ENCODE measurements at regions not wholly inside any gene's neighbourhood (a gene's known extent, or its start where the extent isn't known, plus 50 kb on each side); places are given as distances from the start of the nearest gene placed in this dataset.
A peak's percentile ranks its signal among the peaks of the same experiment; 100 is the strongest.
"Not testable (repeated sequence)": the region's sequence is repeated elsewhere in the genome, so short reads cannot be mapped to it uniquely, and the experiment has no call there.

DNA sequence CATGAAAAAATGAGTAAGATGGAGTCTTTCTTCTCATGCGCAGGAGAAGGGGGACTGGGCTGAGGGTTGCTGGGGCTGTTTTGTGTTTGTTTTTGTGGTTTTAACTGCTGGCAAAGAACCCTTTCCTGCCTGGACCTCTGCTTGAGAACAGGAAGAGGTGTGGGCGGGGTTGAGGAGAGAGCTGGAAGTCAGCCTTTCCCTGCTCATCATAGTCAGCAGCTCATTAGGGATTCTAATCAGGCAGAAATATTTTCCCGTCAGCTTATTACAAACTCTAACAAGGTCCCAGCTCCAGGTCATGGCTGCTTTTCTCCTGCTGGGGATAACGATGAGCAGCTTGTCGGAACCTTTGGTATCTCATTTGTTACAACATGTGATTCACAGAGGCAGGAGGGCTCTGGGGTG lies 185.0 kb upstream of the NRXN3 start:
- DNase-seq: no peak

DNA sequence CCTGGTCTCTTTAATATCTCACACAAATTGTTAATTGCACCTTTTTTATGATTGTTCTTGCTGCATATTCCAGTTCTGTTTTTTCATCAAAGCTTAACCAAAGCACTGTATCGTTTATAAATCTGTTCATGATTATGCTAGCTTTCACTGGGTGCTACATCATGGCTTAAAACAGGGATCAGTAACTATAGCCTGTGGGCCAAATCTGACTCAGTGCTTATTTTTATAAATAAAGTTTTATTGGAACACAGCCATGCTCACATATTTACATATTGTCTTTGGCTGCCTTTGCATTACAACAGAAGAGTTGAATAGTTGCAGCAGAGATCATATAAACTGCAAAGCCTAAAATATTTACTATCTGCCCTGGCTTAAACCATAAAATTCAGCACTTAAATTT lies 183.4 kb upstream of the NRXN3 start:
- no peak for DNase-seq

DNA sequence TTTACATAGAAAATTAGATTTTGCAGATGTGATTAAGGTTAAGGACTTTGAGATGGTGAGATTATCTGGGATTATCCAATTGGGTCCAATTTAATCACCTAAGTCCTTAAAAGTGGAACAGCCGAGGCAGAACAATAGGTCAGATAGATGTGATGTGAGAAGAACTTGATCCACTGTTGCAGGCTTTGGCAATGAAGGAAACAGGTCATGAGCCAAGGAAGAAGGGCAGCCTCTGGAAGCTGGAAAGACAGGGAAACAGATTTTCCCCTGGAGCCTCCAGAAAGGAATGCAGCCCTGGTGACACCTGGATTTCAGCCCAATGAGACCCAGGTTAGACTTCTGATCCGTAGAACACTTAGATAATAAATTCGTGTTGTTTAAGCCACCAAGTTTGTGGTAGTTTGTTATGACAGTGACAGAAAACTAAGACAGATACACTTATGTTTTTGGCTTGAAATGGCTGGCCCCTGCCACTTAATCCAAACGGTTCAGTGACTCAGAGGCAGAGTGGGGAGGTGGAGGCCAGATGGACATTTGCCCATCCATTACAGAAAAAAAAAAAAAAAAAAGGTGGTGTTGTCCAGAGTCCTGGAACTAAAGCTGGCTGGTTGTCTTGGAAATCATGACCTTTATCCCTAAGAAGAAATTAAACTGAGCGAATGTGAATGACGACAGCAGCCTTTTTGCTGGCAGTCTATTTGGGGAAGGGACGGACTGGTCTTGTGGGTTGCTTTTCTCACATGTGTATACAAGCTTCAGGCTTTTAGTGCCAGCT lies 181.9 kb upstream of the NRXN3 start:
- no peak for DNase-seq

DNA sequence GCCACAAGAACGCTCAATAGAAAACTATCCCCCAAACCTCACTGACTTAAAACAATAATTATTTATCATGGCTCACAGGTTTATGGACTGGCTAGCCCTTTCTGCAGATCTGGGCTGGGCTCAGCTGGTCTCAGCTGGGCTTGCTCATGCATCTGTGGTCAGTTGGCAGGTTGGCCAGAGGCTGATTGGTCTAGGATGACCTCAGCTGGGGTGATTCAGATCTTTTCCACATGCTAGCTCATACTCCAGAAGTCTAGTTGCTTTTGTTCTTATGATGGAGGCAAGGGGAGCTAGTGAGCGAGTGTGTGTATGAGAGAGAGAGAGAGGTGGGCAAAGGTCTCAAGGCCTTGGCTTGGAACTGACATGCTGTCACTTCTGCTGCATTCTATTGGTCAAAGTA lies 181.2 kb upstream of the NRXN3 start:
- DNase-seq: no peak

DNA sequence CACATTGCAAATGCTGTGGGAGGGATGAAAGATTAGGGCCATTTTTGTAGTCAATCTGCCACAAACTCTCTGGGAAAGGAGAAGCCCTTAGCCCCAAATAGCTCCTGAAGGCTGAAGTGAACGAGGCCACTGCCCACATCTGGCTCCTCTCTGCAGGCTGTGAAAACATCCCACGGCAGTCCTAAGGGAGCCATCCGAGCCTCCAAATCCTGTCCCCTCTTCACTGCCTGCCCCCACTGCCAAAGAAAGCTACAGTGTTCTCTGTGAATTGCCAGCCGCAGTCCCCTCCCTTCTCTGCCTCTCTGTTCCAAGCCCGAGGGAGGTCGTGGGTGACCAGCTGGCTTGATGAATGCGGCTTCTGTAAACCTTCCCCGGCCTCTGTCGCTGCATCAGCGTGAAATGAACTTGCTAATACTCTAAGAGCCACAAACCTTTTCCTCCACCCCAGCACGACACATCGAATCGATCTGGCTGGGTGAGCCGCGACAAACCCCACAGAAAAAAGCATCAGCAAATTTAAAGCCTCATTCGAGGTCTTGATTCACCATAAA lies 180.7 kb upstream of the NRXN3 start:
- DNase-seq: no peak

DNA sequence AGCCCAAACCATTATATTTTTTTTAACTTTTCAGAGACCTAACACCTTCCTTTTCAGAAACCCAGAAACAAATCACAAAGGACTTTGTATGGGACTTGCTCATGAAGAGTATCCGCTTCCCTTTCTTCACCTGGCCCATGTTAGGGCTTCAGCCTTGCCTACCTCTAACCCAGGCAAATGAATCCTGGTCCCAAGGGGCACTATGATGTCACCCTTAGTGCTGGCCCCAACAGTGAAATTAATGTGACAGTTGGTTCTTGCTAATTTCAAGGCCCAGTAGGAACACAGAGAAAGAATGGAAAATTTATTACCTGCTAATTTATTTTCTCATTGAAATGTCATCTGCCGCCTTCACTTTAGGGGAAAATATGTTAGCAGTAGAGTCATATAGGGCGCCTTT lies 179.8 kb upstream of the NRXN3 start:
- no peak for DNase-seq

DNA sequence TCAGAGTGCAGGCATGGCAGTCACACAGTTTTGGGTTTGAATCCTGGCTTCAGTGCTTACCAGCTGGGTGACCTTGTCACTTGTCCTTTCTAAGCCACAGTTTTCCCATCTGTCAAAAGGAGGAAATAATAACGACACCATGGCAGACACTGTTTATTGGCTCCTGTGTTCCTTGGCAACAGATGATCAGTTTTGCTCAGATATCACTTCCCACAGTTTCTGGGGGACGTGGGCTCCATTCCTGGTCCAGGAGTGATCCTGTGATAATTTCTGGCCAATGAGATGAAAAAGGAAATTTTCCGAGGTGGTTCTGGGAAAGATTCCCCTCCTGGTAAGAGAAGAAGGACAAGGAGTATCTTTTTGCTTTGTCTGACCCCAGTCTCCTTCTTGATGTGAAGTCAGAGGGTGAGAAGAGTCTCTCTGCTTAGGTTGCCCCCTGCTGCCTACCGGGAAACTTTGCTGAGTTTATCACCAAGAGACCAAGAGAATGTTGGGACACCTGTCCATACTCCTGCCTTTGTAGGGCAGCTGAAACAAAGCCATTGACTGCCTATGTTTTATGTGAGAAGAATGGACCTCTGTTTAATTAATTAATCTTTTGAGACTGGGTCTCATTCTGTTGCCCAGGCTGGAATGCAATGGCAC lies 178.9 kb upstream of the NRXN3 start:
- no peak for DNase-seq

DNA sequence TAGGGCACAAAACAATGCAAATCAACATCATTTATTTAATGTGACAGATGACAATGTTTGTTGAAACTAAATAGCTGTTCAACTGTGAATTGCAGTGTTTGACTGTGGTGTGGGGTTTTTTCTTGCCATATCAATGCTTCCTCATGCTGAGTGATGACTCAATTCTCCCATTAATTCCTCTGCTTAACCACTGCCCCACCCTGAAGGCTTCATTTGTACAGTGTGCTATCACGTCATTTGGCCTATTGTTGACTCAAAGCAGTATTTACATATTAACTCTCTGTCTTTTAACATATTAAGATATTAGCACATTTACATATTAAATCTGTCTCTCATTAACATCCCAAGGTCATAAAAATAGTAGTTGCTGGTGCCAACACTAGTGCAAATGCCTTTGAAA lies 164.8 kb upstream of the NRXN3 start:
- no peak for DNase-seq

DNA sequence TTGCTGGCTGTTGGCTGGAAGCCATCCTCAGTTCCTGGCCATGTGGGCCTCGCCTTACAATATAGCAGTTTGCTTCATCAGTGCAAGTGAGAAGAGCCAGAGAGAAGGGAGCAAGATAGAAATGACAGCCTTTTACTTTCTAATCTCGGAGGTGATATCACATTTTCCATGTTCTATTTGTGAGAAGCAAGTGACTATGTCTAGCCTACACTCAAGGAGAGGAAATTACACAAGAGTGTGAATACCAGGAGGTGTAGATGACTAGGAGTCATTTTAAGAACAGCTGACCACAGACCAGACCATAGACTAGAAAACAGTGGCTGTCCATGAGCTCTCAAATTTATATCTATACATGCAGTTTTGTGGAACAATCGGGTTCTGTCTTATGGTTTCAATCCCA lies 163.0 kb upstream of the NRXN3 start:
- no peak for DNase-seq

DNA sequence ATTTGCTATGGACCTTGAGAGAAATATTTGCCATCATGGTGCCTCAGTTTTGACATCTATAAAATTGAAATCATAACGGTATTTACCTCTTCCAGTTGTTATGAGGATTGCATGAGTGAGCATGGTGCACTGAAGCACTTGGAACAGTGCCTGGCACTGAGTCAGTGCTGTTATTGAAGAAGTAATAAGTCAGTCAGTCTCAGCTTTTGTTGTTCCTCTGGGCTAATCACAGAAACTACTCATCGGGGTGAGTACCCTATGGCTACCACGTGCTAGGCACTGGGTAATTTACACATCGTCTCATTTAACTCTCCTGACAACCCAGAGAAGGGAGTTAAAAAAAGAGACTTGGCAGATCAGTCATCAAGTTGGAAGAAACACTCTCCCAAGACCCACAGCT lies 159.5 kb upstream of the NRXN3 start:
- DNase-seq: no peak

DNA sequence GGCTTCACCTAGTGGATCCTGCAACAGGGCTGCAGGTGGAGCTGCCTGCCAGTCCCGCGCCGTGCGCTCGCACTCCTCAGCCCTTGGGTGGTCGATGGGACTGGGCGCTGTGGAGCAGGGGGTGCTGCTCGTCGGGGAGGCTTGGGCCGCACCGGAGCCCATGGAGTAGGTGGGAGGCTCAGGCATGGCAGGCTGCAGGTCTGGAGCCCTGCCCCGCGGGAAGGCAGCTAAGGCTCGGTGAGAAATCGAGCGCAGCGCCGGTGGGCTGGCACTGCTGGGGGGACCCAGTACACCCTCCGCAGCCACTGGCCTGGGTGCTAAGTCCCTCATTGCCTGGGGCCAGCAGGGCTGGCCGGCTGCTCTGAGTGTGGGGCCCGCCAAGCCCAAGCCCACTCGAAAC lies 156.3 kb upstream of the NRXN3 start:
- DNase-seq: not testable (repeated sequence)

DNA sequence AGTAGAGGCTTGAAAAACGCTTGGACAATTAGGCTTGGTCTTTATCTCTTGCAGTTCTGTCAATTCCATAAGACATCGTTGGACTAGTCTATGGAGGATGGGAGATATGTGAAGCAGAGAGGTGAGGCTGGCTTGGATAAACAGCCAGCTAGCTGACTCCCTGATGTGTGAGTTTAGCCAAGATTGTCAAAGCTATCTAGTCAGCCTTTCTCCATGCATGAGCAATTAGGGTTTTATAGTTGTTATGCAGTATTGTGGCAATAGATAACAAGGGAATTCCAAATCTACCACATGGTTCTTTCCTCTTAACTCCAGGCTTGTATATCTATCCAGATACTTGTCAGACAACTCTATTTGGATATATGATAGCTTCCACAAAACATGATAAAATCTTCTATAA lies 153.6 kb upstream of the NRXN3 start:
- DNase-seq: no peak

DNA sequence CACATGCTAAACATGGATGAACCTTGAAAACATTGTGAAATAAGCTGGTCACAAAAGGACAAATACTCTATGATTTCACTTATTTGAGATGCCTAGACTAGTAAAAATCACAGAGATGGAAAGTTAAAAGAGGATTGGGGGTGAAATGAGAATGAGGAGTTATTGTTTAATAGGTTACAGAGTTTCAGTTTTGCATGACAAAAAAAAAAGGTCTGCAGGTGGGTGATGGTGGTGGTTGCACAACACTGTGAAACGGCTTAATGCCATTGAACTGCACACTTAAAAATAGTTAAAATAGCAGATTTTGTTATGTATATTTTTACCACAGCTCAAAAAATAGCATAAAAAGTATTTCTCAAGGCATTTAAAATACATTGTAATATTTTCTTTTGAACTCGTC lies 151.9 kb upstream of the NRXN3 start:
- no peak for DNase-seq

DNA sequence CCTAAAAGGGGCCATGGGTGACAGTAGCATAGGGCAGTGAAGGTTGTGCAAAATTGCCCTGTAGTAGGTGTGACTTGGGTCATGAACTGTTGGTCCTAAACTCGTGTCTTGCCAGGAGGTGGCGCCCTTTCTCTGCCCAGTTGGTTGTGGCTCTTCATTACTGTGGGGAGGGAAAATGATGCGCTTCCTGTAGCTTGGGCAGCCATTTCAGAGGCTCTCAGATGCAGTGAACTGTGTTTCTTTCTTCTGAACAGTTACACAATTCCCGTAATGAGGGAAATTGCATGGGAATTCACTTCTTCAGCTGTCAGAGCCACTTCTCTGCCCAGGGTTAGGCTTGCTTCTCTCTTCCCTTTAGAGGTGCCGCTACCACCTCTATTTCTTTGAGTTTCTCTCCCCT lies 148.1 kb upstream of the NRXN3 start:
- peak; percentile 15 for DNase-seq

DNA sequence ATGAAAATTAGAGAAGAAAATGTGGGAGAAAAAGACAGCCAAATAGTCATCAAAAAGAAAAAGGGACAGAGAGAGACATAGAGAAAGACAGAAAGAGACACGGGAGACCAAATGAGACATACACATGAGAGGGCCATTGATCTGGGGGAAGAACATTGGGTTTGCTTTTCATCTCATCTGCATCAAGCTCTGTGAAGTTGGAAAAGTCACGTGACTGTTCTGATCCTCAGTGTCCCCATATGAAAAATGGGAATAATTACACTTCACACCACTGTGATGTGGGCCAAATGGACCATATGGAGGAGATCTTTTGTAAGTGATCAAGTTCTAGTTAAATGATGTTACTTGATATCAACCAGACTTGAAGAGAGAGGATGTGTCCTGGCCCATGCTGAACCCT lies 147.1 kb upstream of the NRXN3 start:
- no peak for DNase-seq

DNA sequence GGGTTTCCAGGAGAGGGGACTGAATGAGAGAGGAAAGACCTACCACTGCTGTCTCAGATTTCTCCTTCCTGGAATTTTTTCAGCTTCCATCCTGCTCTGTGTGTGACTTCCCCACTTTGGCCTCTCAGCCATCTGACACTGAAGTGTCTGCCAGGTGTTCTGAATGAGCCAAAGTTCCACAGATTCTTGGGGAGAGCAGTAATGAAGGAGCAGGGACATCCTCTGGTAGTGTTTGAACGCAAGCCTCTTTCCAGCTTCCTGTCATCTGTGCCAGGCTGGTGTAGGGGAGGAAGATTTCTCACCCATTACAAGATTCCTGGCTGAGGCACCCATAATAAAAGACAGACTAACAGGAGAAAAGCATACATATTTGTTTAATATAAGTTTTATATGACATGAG lies 141.7 kb upstream of the NRXN3 start:
- no peak for DNase-seq

DNA sequence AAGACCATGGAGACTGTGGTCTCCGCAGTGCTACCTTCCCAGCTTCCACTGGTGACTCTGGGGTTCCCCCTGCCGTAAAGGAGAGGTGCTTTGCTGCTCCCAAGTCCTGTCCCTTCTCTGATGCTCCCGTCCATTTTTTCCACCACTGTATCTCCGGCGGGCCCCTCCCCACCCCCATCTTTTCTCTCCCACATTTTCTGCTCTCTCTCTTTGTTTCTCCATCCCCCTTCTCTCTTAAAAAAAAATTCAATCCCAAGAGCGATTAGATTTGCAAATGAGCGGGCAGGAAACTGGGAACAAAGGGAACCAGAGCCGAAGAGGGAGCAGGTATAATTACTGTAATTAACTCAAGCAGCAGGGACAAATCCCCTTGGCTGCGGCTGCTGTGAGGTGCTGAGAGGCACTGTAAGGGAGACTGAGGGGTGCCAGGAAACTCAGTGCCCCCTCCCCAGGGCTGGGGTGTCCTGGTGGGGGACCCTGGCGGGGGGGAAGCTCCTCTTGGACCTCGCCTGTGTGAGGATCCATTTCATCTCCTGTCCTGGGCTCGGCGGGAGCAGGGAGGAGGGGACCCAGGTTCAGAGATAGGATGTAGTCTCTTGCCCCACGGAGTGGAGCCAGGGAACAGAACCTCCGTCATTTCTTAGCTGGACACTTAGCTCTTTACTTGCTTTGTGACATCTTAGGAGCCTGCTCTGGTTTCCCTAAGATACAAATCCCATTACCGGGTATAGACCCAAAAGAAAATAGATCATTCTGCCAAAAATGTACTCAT lies 140.4 kb upstream of the NRXN3 start:
- no peak for DNase-seq

DNA sequence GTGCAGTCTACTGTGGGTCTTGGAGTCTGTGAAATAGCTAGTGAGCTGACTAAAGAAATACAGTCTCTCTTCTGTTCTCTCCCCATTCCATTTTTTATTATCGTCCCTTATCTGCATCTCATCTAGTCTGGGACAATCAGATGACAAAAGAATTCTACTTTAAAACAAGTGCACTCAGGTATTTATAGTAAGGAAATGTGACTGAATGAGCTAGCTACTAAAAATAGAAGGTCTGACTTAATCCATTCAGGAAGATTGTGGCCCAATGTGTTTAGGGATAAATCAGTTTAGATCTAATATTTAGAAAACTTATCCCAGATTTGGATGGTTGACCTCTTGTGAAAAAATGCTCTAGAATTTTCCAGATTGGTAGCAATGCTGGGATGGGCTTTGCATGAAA lies 126.8 kb upstream of the NRXN3 start:
- no peak for DNase-seq

DNA sequence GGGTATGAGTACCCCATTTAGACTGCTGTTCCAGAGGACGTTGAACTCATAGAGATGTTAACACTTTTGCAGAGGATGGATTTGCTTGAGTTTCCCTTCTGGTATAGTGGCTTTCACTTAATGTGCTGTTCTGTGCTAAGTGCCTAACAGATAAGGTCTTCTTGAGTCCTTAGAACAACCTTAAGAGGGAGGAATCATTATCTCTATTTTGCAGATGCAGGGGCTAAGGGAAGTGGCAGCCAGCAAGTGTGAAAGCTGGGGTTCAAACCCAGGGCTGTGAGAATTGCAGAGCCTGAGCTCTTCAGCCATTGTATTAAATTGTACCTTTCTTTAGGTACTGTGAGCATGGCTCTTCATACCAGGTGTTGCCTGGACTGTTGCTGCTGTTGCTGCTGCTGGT lies 122.1 kb upstream of the NRXN3 start:
- no peak for DNase-seq

DNA sequence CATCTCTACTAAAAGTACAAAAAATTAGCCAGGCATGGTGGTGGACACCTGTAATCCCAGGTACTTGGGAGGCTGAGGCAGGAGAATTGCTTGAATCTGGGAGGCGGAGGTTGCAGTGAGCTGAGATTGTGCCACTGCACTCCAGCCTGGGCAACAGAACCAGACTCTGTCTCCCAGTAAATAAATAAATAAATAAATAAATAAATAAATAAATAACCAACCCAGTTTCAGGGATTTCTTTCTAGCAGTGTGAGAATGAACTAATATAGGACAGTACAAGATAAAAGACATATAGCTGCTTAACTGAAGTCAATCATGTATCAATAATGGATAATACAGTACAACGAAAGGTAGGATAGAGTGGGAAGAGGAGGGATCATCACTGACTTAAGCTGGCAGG lies 113.3 kb upstream of the NRXN3 start:
- DNase-seq: not testable (repeated sequence)

DNA sequence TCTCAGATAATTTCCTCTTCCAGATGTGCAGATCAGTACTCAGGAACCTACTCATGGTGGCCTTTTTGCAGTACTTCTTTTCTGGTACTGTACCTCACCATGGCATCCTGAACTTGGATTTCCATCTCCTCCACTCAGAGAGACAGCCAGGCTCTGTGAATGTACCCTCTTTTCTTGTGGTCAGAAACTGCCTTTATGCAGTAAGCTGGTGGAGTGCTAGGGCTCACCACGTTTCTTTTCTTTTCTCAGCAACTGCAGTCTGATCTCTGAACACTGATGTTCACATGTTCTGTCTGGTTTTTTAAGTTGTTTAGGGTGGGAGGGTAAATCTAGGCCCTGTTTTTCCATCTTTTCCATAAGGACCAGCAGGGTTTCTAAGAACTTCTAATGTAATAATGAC lies 99.8 kb upstream of the NRXN3 start:
- no peak for DNase-seq

DNA sequence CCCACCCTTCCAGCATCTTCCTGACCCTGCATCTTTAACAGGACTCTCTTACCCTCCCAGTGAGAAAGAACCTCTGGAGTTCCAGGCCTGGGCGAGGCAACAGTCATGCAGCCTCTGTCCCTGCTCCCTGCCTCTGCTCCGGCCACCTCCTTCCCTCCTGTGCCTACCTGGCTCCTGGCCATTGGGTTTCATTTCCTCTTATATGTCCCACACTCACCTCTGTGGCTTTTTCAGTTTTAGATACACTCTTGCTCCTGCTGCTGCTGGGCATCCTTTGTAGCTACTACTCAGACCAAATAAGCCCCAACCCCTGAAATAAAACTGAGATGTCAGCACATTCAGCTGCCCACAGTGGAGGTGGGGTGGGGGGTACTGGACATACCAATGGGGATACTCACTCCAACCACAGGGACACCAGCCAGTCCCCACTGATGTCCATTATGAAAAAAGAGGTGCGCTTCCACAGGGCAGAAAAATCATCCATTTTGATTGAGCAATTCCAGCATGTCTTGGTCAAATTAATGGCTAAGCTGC lies 99.1 kb upstream of the NRXN3 start:
- no peak for DNase-seq

DNA sequence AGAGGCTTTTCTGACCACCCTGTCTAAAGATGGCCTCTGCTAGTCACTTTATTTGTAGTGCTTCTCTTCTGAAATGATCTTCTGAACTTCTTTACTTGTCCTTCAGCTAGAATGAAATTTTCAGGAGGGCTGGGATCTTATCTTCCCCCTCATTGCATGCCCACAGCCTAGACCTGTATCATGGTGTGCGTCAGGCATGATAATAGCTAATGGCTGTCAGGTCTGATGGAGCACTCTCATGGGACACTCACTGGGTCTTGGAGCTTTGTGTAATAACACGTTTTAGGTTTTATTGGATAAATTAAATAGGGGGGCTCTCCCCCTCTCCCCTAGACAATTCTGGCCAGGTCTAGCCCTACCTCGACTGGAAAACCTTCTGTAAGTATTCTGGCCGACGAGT lies 97.1 kb upstream of the NRXN3 start:
- DNase-seq: no peak

DNA sequence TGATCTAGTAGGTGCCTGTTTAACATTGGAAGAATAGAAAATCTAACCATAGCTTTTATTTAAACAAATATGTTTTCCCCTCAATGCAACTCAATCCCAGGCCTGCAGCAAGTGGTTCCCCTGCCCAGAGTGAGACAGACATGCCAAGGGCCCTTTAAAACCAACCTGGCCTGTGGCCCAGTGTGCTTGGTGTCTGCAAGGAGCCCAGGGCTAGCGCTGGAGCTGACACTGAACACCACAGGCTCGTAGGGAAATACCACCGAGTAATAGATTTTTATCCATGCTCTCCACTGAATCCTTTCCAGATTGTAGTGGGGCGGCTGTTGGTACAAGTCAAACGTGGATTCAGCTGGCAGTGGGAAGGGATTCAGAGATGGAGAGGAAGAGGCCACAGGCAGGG lies 95.6 kb upstream of the NRXN3 start:
- no peak for DNase-seq

All from CD4-positive, alpha-beta T cell treated with Interleukin-21 for 1 hour (primary cell).